DND-41 (cell line): ENCODE measurements at regions not wholly inside any gene's neighbourhood (a gene's known extent, or its start where the extent isn't known, plus 50 kb on each side); places are given as distances from the start of the nearest gene placed in this dataset.

Experiments used
- ATAC-seq: fragments of 200-7000 bp; cut with Tn5 transposase; 3 replicates; pipeline ENCODE4 v1.9.1; 2021; ENCODE audit warnings: low read depth; ENCODE audit not compliant: insufficient read depth
- DNase-seq: peaks from one replicate; pipeline ENCODE4 v3.0.0-alpha.2; 2020
- H2AFZ ChIP-seq: 2 replicates; pipeline ENCODE4 v1.6.0; 2012; ENCODE audit warnings: low read depth, low read length
- H3K27ac ChIP-seq: 2 replicates; pipeline ENCODE4 v1.5.1; 2012; ENCODE audit warnings: low read length, inconsistent platforms
- H3K27me3 ChIP-seq: fragments of 200-600 bp; sonication (generic); 2 replicates; pipeline ENCODE4 v1.6.0; 2012; ENCODE audit warnings: low read length, mild to moderate bottlenecking, inconsistent platforms; ENCODE audit not compliant: insufficient read depth, poor library complexity
- H3K36me3 ChIP-seq: 2 replicates; pipeline ENCODE4 v1.5.1; 2012; ENCODE audit warnings: low read length, inconsistent platforms; ENCODE audit not compliant: insufficient read depth
- H3K4me1 ChIP-seq: 2 replicates; pipeline ENCODE4 v1.5.1; 2012; ENCODE audit warnings: mild to moderate bottlenecking, low read length; ENCODE audit not compliant: insufficient read depth
- H3K4me2 ChIP-seq: 2 replicates; pipeline ENCODE4 v1.6.0; 2012; ENCODE audit warnings: mild to moderate bottlenecking, moderate library complexity, low read length, inconsistent platforms; ENCODE audit not compliant: insufficient read depth
- H3K4me3 ChIP-seq, 2 experiments: fragments of 200-600 bp in 1 of 2; shearing (Covaris generic) in 1 of 2; 2 replicates each; pipeline ENCODE4 v1.5.1; 2012 to 2016; ENCODE audit warnings: inconsistent platforms in 2 of 2, low read length in 2 of 2, mild to moderate bottlenecking in 2 of 2, low read depth in 1 of 2, moderate library complexity in 1 of 2
- H3K79me2 ChIP-seq: 2 replicates; pipeline ENCODE4 v1.6.0; 2012; ENCODE audit warnings: low read length, inconsistent platforms; ENCODE audit not compliant: insufficient read depth
- H3K9ac ChIP-seq: 2 replicates; pipeline ENCODE4 v1.6.0; 2012; ENCODE audit warnings: low read depth, mild to moderate bottlenecking, inconsistent platforms, low read length, moderate library complexity
- H3K9me3 ChIP-seq: 2 replicates; pipeline ENCODE4 v1.5.1; 2012; ENCODE audit warnings: low read length, moderate library complexity, mild to moderate bottlenecking, inconsistent platforms; ENCODE audit not compliant: insufficient read depth, severe bottlenecking
- H4K20me1 ChIP-seq: 2 replicates; pipeline ENCODE4 v1.6.0; 2012; ENCODE audit warnings: low read length; ENCODE audit not compliant: insufficient read depth
- EZH2 ChIP-seq: IDR thresholded peaks from 3 replicates; pipeline ENCODE4 v1.6.1; 2012; ENCODE audit warnings: borderline replicate concordance, low read depth, mild to moderate bottlenecking, moderate library complexity, low read length, inconsistent platforms; ENCODE audit not compliant: severe bottlenecking
- TF ChIP-seq, protein P1 (sequence below): IDR thresholded peaks from 2 replicates; pipeline ENCODE4 v1.5.1; 2012; ENCODE audit warnings: borderline replicate concordance, low read length, moderate library complexity, mild to moderate bottlenecking; ENCODE audit not compliant: poor library complexity, severe bottlenecking; ENCODE audit errors: extremely low read depth

DNA sequence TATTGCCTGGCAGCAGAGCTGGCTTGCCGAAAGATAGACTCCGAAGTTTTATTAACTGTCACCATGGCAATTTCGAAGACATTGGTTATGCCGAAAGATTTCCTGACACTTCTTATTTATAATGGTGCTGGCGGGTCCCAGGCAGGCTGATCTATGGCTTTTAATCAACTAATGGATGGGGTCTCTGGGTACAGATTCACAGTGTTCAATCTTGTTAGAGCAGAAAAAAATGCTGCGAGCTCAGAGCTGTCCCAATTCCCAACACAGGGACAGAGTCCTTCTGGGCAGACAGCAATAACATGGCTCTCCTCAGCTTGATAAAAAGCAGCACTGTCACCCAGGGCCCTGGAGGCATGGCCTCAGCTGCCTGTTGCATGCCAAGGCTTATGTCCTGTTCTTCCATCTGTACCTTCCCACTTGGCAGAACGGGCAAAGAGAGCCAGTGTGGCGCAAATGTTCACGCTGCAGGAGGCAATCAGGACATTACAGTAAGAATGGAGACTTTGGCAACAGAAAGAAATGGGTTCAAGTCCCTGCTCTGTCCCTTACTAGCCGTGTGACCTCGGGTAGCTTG lies 228.2 kb upstream of the PWP1 start:
- H2AFZ ChIP-seq, result no peak overlapping the region
- no peak overlapping the region for H3K4me3 ChIP-seq
- no peaks in the 10 kb centered on the region for H3K4me1 ChIP-seq
- DNase-seq (no peak), ATAC-seq (no peak)
- no peaks in the 10 kb centered on the region for H3K36me3 ChIP-seq
- H3K27ac ChIP-seq, result no peak overlapping the region
- H4K20me1 ChIP-seq, result no peaks in the 10 kb centered on the region
- H3K79me2 ChIP-seq, result no peaks in the 10 kb centered on the region
- peaks cover 3% of the 10 kb centered on the region for H3K9me3 ChIP-seq
- no peaks in the 10 kb centered on the region for H3K27me3 ChIP-seq
- no peak overlapping the region for H3K9ac ChIP-seq
- TF ChIP-seq, protein P1, sequence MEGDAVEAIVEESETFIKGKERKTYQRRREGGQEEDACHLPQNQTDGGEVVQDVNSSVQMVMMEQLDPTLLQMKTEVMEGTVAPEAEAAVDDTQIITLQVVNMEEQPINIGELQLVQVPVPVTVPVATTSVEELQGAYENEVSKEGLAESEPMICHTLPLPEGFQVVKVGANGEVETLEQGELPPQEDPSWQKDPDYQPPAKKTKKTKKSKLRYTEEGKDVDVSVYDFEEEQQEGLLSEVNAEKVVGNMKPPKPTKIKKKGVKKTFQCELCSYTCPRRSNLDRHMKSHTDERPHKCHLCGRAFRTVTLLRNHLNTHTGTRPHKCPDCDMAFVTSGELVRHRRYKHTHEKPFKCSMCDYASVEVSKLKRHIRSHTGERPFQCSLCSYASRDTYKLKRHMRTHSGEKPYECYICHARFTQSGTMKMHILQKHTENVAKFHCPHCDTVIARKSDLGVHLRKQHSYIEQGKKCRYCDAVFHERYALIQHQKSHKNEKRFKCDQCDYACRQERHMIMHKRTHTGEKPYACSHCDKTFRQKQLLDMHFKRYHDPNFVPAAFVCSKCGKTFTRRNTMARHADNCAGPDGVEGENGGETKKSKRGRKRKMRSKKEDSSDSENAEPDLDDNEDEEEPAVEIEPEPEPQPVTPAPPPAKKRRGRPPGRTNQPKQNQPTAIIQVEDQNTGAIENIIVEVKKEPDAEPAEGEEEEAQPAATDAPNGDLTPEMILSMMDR, result no peak
- TF ChIP-seq EZH2, result no peak
- no peak overlapping the region for H3K4me2 ChIP-seq

DNA sequence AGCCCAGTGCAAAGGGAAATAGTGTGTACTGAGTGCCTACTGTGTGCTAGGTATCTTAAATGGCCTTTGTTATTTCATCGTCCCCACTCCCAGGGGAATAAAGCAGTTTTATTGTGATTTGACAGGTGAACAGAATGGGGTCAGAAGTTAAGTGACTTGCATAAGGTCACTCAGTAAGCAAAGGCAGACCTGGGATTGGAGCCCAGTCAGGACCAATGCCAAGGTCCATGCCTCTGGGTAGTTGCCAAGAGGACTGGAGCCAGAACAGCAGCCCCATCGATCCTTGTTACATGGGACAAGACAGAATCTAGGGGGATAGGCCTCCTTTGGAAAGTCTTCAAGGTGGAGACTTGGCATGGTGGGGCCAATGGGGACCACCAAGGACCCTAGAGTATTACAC lies 227.4 kb upstream of the PWP1 start:
- no peak overlapping the region for H2AFZ ChIP-seq
- no peak for ATAC-seq
- TF ChIP-seq, protein P1, result no peak
- TF ChIP-seq EZH2, result no peak
- H3K27me3 ChIP-seq, result no peaks in the 10 kb centered on the region
- no peak overlapping the region for H3K4me3 ChIP-seq
- H4K20me1 ChIP-seq, result no peaks in the 10 kb centered on the region
- H3K4me1 ChIP-seq, result no peaks in the 10 kb centered on the region
- H3K9ac ChIP-seq, result no peak overlapping the region
- H3K27ac ChIP-seq, result no peak overlapping the region
- DNase-seq, result no peak
- no peaks in the 10 kb centered on the region for H3K36me3 ChIP-seq
- H3K9me3 ChIP-seq, result peaks cover 3% of the 10 kb centered on the region
- H3K4me2 ChIP-seq, result no peak overlapping the region
- no peaks in the 10 kb centered on the region for H3K79me2 ChIP-seq

DNA sequence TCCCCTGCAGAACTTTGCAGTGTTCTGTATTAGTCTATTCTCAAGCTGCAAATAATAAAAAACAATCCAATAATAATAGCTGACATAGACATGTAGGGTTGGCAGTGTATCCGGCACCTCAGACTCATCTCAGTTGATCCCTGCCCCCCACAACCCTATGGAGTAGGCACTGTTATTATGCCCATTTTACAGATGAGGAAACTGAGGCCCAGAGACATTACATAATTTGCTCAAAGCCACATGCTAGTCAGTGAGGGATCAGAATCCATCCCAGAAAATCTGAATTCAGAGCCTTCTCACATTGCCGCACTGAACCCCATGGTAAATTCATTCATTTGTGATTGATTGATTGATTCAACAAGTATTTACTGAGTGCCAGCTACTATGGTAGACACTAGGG lies 226.6 kb upstream of the PWP1 start:
- Histone ChIP-seq H3K36me3 (no peaks in the 10 kb centered on the region), H3K4me3 (no peak overlapping the region), H3K9me3 (peaks cover 3% of the 10 kb centered on the region), H3K79me2 (no peaks in the 10 kb centered on the region), H4K20me1 (no peaks in the 10 kb centered on the region), H3K27ac (no peak overlapping the region), H3K9ac (no peak overlapping the region), H3K27me3 (no peaks in the 10 kb centered on the region), H3K4me2 (no peak overlapping the region), H2AFZ (no peak overlapping the region), H3K4me1 (no peaks in the 10 kb centered on the region)
- TF ChIP-seq, protein P1, result no peak
- TF ChIP-seq EZH2, result no peak
- ATAC-seq, result no peak
- DNase-seq, result no peak

DNA sequence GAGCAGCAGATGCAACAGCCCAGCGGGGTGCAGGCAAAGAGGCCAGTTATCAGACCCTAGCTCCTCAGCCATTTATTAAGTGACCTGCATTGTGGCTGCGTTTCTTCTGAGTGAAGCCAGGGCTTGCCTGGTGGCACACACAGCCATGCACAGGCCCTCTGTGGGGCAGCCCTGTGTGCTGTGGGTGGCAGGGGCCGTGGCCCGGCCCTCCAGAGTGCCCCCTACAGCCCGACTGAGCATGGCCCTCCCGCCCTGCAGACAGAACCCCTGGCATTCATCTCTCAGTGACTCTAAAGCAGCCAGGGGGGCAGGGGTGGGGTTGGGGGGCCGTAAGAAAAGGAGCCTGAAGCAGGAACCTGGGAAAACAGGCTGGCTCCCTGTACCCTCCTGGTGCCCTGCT lies 226.0 kb upstream of the PWP1 start:
- Histone ChIP-seq H3K27me3 (no peaks in the 10 kb centered on the region), H3K27ac (no peak overlapping the region), H3K9ac (no peak overlapping the region), H2AFZ (no peak overlapping the region), H3K9me3 (peaks cover 3% of the 10 kb centered on the region), H3K79me2 (no peaks in the 10 kb centered on the region), H4K20me1 (no peaks in the 10 kb centered on the region), H3K4me3 (no peak overlapping the region), H3K4me2 (no peak overlapping the region), H3K36me3 (no peaks in the 10 kb centered on the region), H3K4me1 (no peaks in the 10 kb centered on the region)
- no peak for DNase-seq
- no peak for ATAC-seq
- TF ChIP-seq EZH2, result no peak
- TF ChIP-seq, protein P1, result no peak
